K562 (cell line): ENCODE measurements at regions not wholly inside any gene's neighbourhood (a gene's known extent, or its start where the extent isn't known, plus 50 kb on each side); places are given as distances from the start of the nearest gene placed in this dataset.

ENCODE experiments used
- ATAC-seq: fragments of 200-7000 bp; cut with Tn5 transposase; 3 replicates; pipeline ENCODE4 v1.9.1; 2020; ENCODE audit warnings: moderate library complexity
- BruUV-seq: library from RNA; stranded (reverse); fragments of 400-500 nt; replicated peaks from 2 replicates; lab custom pipeline; 2021; lab: Mats Ljungman, UMichigan
- CTCF ChIA-PET: fragments of 300-600 bp; formaldehyde crosslinking; extraction: SDS; loops from one replicate; lab custom pipeline; 2021; ENCODE audit warnings: low intra/inter-chr PET ratio; lab: Yijun Ruan, JAX
- POLR2A ChIA-PET: fragments of 300-600, 350-650 bp; sonication (Branson Sonifier 250); formaldehyde crosslinking; extraction: SDS; loops from one replicate; lab custom pipeline; 2021; ENCODE audit warnings: antibody characterized with exemption, inconsistent platforms; lab: Yijun Ruan, JAX
- DNase-seq, 4 experiments: peaks; one replicate each; pipeline versions ENCODE4 v3.0.0 to v3.0.0-alpha.2; 2011 to 2018; ENCODE audit warnings: low spot score in 3 of 4, mixed read lengths in 3 of 4; ENCODE audit errors: extremely low read depth in 1 of 4
- FAIRE-seq: peaks from 2 replicates; lab custom pipeline; 2011; peaks lifted over from hg19 to GRCh38; lab: Jason Lieb, UNC
- H2AFZ ChIP-seq: 2 replicates; pipeline ENCODE4 v1.6.0; 2011; ENCODE audit warnings: low read depth, low read length, control low read depth, inconsistent platforms
- H3K27ac ChIP-seq: fragments of 200-600 bp; 3 replicates; pipeline ENCODE4 v1.8.0; 2011; ENCODE audit warnings: low read depth, mild to moderate bottlenecking, control low read depth, inconsistent platforms, low read length, moderate library complexity, mixed read lengths; ENCODE audit errors: extremely low read depth
- H3K27me3 ChIP-seq, 2 experiments: fragments of 300-600 bp in 1 of 2; 2 replicates in 1 of 2; 3 replicates in 1 of 2; pipeline versions ENCODE4 v1.6.0 to v1.8.0; 2011; ENCODE audit warnings: inconsistent platforms in 2 of 2, low read length in 2 of 2, mild to moderate bottlenecking in 1 of 2, mixed read lengths in 1 of 2, moderate library complexity in 1 of 2; ENCODE audit not compliant: control insufficient read depth in 2 of 2, insufficient read depth in 2 of 2
- H3K36me3 ChIP-seq: fragments of 300-600 bp; 3 replicates; pipeline ENCODE4 v1.8.0; 2011; ENCODE audit warnings: mild to moderate bottlenecking, low read length, inconsistent platforms; ENCODE audit not compliant: control insufficient read depth, insufficient read depth
- H3K4me1 ChIP-seq, 2 experiments: fragments of 200-600 bp in 1 of 2; replicated peaks in 1 of 2; 2 replicates in 1 of 2; 3 replicates in 1 of 2; pipeline versions ENCODE4 v1.5.1 to v1.8.0; 2011; ENCODE audit warnings: inconsistent platforms in 2 of 2, low read length in 2 of 2, mild to moderate bottlenecking in 1 of 2, mixed read lengths in 1 of 2, moderate library complexity in 1 of 2; ENCODE audit not compliant: control insufficient read depth in 2 of 2, insufficient read depth in 2 of 2
- H3K4me2 ChIP-seq: 2 replicates; pipeline ENCODE4 v1.6.1; 2011; ENCODE audit warnings: low read length, control low read depth, inconsistent platforms, mixed read lengths; ENCODE audit not compliant: insufficient read depth
- H3K4me3 ChIP-seq: fragments of 200-600 bp; sonication (generic), shearing (Covaris generic); 2 replicates; pipeline ENCODE4 v1.5.1; 2016; ENCODE audit warnings: control low read depth, inconsistent platforms
- H3K79me2 ChIP-seq: fragments of 200-600 bp; 3 replicates; pipeline ENCODE4 v1.8.0; 2011; ENCODE audit warnings: low read length, inconsistent platforms; ENCODE audit not compliant: control insufficient read depth, insufficient read depth
- H3K9ac ChIP-seq, 2 experiments: 2 replicates each; pipeline versions ENCODE4 v1.6.0 to v1.6.1; 2011; ENCODE audit warnings: low read depth in 2 of 2, low read length in 2 of 2, control low read depth in 1 of 2, inconsistent platforms in 1 of 2, mild to moderate bottlenecking in 1 of 2, mixed read lengths in 1 of 2; ENCODE audit not compliant: insufficient read depth in 1 of 2
- H3K9me1 ChIP-seq: one replicate; pipeline ENCODE4 v1.6.0; 2011; ENCODE audit warnings: inconsistent platforms, mild to moderate bottlenecking, low read length, moderate library complexity; ENCODE audit not compliant: control insufficient read depth, insufficient read depth
- H3K9me3 ChIP-seq: replicated peaks from 2 replicates; pipeline ENCODE4 v1.5.1; 2011; ENCODE audit warnings: low read depth, low read length, inconsistent platforms; ENCODE audit not compliant: control insufficient read depth, insufficient read depth
- H4K20me1 ChIP-seq: replicated peaks from 2 replicates; pipeline ENCODE4 v1.6.1; 2011; ENCODE audit warnings: low read length, inconsistent platforms, mixed read lengths; ENCODE audit not compliant: control insufficient read depth, insufficient read depth
- CEBPG ChIP-seq, 3 experiments: fragments of 200-800 bp in 1 of 3; sonication (Bioruptor generic) in 1 of 3; sonication (generic) in 1 of 3; formaldehyde crosslinking in 1 of 3; IDR thresholded peaks in 2 of 3; conservative IDR thresholded peaks in 1 of 3; 2 replicates each; pipeline versions ENCODE4 v1.6.1 to v1.8.0; 2016 to 2022; ENCODE audit warnings: missing compliant biosample characterization in 2 of 3, missing genetic modification characterization in 2 of 3, mild to moderate bottlenecking in 1 of 3, missing genetic modification reagents in 1 of 3
- FOXM1 ChIP-seq, 2 experiments: fragments of 450-650 bp in 1 of 2; sonication (generic) in 1 of 2; formaldehyde crosslinking in 1 of 2; IDR thresholded peaks; 2 replicates each; pipeline versions ENCODE4 v1.6.1 to v1.9.0; 2017 to 2022; ENCODE audit warnings: low read depth in 2 of 2, mild to moderate bottlenecking in 2 of 2, missing genetic modification reagents in 1 of 2, moderate library complexity in 1 of 2
- JUND ChIP-seq, 2 experiments: IDR thresholded peaks; 2 replicates in 1 of 2; 3 replicates in 1 of 2; pipeline ENCODE4 v1.6.1; 2011; ENCODE audit warnings: borderline replicate concordance in 2 of 2, low read depth in 2 of 2, low read length in 2 of 2, improper control_type of control experiment in 1 of 2, missing biosample characterization in 1 of 2, missing genetic modification characterization in 1 of 2, missing genetic modification reagents in 1 of 2
- MCM5 ChIP-seq: fragments of 450-650 bp; IDR thresholded peaks from 2 replicates; pipeline ENCODE4 v1.6.1; 2016; ENCODE audit warnings: low read depth
- NCOA1 ChIP-seq: fragments of 450-650 bp; IDR thresholded peaks from 2 replicates; pipeline ENCODE4 v1.6.1; 2016; ENCODE audit warnings: low read depth
- NFXL1 ChIP-seq: fragments of 450-650 bp; formaldehyde crosslinking; IDR thresholded peaks from 2 replicates; pipeline ENCODE4 v1.4.0; 2021; ENCODE audit warnings: mild to moderate bottlenecking
- NR1H2 ChIP-seq: sonication (generic); formaldehyde crosslinking; IDR thresholded peaks from 2 replicates; pipeline ENCODE4 v1.4.0; 2020; ENCODE audit warnings: mild to moderate bottlenecking, missing genetic modification reagents
- TAL1 ChIP-seq: fragments of 450-650 bp; IDR thresholded peaks from 2 replicates; pipeline ENCODE4 v1.6.1; 2016; ENCODE audit warnings: mild to moderate bottlenecking
- TEAD4 ChIP-seq, 2 experiments: sonication (generic) in 1 of 2; formaldehyde crosslinking in 1 of 2; IDR thresholded peaks; 2 replicates each; pipeline versions ENCODE4 v1.6.1 to v1.8.0; 2012 to 2022; ENCODE audit warnings: borderline replicate concordance in 1 of 2, inconsistent platforms in 1 of 2, low read length in 1 of 2, mild to moderate bottlenecking in 1 of 2, missing genetic modification reagents in 1 of 2
- ZFP1 ChIP-seq: fragments of 450-650 bp; formaldehyde crosslinking; IDR thresholded peaks from 2 replicates; pipeline ENCODE4 v1.4.0; 2020; ENCODE audit warnings: mild to moderate bottlenecking, mixed read lengths
- WGBS: fragments of 100-300 bp; shearing (Covaris generic); methylation state at CpG from one replicate; pipeline ENCODE4 v1.1.6; 2016; ENCODE audit warnings: low coverage, mixed read lengths; ENCODE audit not compliant: insufficient coverage; ENCODE audit errors: missing lambda C conversion rate; 5-methylcytosine and 5-hydroxymethylcytosine counted together
- in situ Hi-C: fragments of 300-500 bp; cut with MboI; formaldehyde crosslinking; loops from 4 replicates; pipeline ENCODE4 v1.15.0; 2018; ENCODE audit warnings: inconsistent platforms, mixed read lengths
- intact Hi-C: fragments of 100-400 bp; cut with micrococcal nuclease; formaldehyde crosslinking; loops from 2 replicates; pipeline ENCODE4 v1.14.2; 2022
- TF ChIP-seq, protein P1 (sequence below): fragments of 450-650 bp; IDR thresholded peaks from 2 replicates; pipeline ENCODE4 v1.6.1; 2016; ENCODE audit warnings: antibody characterized with exemption
- TF ChIP-seq, protein P2 (sequence below): fragments of 200-800 bp; sonication (Bioruptor generic); IDR thresholded peaks from 2 replicates; pipeline ENCODE4 v1.6.1; 2017; ENCODE audit warnings: missing genetic modification characterization, missing compliant biosample characterization
- TF ChIP-seq, protein P3 (sequence below): fragments of 450-650 bp; formaldehyde crosslinking; IDR thresholded peaks from 2 replicates; pipeline ENCODE4 v1.4.0; 2020; ENCODE audit warnings: mild to moderate bottlenecking, mixed read lengths
- TF ChIP-seq, protein P4 (sequence below): fragments of 450-650 bp; IDR thresholded peaks from 2 replicates; pipeline ENCODE4 v1.6.1; 2014; ENCODE audit warnings: low read depth, mild to moderate bottlenecking, moderate library complexity, borderline replicate concordance

DNA sequence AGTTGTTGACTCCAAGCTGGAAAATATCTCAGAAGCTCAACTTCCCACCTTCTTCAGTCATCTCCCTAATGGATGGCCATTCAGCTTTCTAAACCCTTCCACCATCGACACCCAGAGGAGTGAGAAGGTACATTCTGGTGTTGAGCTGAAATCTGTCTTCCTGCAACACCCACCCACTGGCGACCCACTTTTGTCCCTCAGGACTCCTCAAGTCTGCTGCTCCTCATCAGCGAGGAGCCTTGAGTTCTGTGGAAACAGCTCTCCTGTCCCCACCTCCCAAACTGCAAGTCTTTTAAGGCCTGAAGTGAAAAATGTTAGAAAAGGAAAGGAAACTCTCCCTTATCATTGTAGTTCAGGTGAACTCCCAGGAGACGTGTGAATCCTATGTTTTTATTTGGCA lies 111.5 kb upstream of the HAND1 start:
- no peak overlapping the region for H3K27ac ChIP-seq
- no peak overlapping the region for H2AFZ ChIP-seq
- H3K79me2 ChIP-seq, result no peaks in the 10 kb centered on the region
- DNase-seq, result no peak
- no peak for FAIRE-seq
- BruUV-seq, result no TSS peak
- ChIA-PET CTCF (no interaction called here), POLR2A (interaction anchor here (0.7 kb wide), 1 partner anchor 9 kb away, joined by 3 read pairs; no protein-coding TSS in a partner anchor)
- 3% methylated on average over 4 of the region's 4 CpGs for WGBS
- H3K4me2 ChIP-seq, result no peak overlapping the region
- no peak for ATAC-seq
- no peak overlapping the region for H3K4me3 ChIP-seq
- in situ Hi-C loops (no loop called here), intact Hi-C loops (no loop called here)
- no peaks in the 10 kb centered on the region for H3K4me1 ChIP-seq
- 0 out of 2 replicates have a peak, but pooled peaks cover 4% of the 10 kb centered on the region for H4K20me1 ChIP-seq
- peaks cover 23 to 41% of the 10 kb centered on the region in 2 experiments for H3K27me3 ChIP-seq
- H3K9me1 ChIP-seq, result peaks cover 3% of the 10 kb centered on the region
- no peaks in the 10 kb centered on the region for H3K36me3 ChIP-seq
- no peak overlapping the region for H3K9ac ChIP-seq
- no peaks in the 10 kb centered on the region for H3K9me3 ChIP-seq
- no peak for TF ChIP-seq TAL1
- TF ChIP-seq FOXM1 (IDR thresholded peaks at IDR 0.05; ENCODE audit: low read depth), result no peak
- TF ChIP-seq FOXM1 (CRISPR knock-in tag; IDR thresholded peaks at IDR 0.05; ENCODE audit: low read depth), result no peak
- TF ChIP-seq NFXL1, result no peak
- no peak for TF ChIP-seq ZFP1 (CRISPR knock-in tag)
- TF ChIP-seq CEBPG (CRISPR knock-in tag; IDR thresholded peaks at IDR 0.05), result no peak
- no peak for TF ChIP-seq CEBPG (tag; conservative IDR thresholded peaks at IDR 0.05 in 1 of 2, IDR thresholded peaks at IDR 0.05 in 1 of 2)
- TF ChIP-seq, protein P1, sequence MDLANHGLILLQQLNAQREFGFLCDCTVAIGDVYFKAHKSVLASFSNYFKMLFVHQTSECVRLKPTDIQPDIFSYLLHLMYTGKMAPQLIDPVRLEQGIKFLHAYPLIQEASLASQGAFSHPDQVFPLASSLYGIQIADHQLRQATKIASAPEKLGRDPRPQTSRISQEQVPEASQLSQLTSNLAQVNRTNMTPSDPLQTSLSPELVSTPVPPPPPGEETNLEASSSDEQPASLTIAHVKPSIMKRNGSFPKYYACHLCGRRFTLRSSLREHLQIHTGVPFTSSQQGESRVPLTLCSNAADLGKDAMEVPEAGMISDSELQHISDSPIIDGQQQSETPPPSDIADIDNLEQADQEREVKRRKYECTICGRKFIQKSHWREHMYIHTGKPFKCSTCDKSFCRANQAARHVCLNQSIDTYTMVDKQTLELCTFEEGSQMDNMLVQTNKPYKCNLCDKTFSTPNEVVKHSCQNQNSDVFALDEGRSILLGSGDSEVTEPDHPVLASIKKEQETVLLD, result no peak
- no peak for TF ChIP-seq TEAD4 (IDR thresholded peaks at IDR 0.05; ENCODE audit: low read length)
- no peak for TF ChIP-seq TEAD4 (CRISPR knock-in tag; IDR thresholded peaks at IDR 0.05; ENCODE audit: borderline replicate concordance)
- TF ChIP-seq, protein P2, sequence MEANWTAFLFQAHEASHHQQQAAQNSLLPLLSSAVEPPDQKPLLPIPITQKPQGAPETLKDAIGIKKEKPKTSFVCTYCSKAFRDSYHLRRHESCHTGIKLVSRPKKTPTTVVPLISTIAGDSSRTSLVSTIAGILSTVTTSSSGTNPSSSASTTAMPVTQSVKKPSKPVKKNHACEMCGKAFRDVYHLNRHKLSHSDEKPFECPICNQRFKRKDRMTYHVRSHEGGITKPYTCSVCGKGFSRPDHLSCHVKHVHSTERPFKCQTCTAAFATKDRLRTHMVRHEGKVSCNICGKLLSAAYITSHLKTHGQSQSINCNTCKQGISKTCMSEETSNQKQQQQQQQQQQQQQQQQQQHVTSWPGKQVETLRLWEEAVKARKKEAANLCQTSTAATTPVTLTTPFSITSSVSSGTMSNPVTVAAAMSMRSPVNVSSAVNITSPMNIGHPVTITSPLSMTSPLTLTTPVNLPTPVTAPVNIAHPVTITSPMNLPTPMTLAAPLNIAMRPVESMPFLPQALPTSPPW, result no peak
- TF ChIP-seq MCM5, result no peak
- TF ChIP-seq NR1H2, result no peak
- TF ChIP-seq, protein P3, sequence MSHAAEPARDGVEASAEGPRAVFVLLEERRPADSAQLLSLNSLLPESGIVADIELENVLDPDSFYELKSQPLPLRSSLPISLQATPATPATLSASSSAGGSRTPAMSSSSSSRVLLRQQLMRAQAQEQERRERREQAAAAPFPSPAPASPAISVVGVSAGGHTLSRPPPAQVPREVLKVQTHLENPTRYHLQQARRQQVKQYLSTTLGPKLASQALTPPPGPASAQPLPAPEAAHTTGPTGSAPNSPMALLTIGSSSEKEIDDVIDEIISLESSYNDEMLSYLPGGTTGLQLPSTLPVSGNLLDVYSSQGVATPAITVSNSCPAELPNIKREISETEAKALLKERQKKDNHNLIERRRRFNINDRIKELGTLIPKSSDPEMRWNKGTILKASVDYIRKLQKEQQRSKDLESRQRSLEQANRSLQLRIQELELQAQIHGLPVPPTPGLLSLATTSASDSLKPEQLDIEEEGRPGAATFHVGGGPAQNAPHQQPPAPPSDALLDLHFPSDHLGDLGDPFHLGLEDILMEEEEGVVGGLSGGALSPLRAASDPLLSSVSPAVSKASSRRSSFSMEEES (CRISPR knock-in tag), result no peak
- TF ChIP-seq, protein P4, sequence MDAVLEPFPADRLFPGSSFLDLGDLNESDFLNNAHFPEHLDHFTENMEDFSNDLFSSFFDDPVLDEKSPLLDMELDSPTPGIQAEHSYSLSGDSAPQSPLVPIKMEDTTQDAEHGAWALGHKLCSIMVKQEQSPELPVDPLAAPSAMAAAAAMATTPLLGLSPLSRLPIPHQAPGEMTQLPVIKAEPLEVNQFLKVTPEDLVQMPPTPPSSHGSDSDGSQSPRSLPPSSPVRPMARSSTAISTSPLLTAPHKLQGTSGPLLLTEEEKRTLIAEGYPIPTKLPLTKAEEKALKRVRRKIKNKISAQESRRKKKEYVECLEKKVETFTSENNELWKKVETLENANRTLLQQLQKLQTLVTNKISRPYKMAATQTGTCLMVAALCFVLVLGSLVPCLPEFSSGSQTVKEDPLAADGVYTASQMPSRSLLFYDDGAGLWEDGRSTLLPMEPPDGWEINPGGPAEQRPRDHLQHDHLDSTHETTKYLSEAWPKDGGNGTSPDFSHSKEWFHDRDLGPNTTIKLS, result no peak
- TF ChIP-seq JUND (IDR thresholded peaks at IDR 0.05; ENCODE audit: borderline replicate concordance, low read depth, low read length), result no peak
- no peak for TF ChIP-seq JUND (tag; IDR thresholded peaks at IDR 0.05; ENCODE audit: borderline replicate concordance, low read depth, low read length)
- TF ChIP-seq NCOA1, result no peak
